HG02571 (cell line): ENCODE measurements at regions not wholly inside any gene's neighbourhood (a gene's known extent, or its start where the extent isn't known, plus 50 kb on each side); places are given as distances from the start of the nearest gene placed in this dataset.
"Not testable (repeated sequence)": the region's sequence is repeated elsewhere in the genome, so short reads cannot be mapped to it uniquely, and the experiment has no call there.

Source experiments
- ATAC-seq: cut with Tn5 transposase; IDR thresholded peaks from one replicate; pipeline ENCODE4 v1.9.1; 2021; ENCODE audit warnings: mild to moderate bottlenecking, moderate library complexity; ENCODE audit not compliant: unreplicated experiment

DNA sequence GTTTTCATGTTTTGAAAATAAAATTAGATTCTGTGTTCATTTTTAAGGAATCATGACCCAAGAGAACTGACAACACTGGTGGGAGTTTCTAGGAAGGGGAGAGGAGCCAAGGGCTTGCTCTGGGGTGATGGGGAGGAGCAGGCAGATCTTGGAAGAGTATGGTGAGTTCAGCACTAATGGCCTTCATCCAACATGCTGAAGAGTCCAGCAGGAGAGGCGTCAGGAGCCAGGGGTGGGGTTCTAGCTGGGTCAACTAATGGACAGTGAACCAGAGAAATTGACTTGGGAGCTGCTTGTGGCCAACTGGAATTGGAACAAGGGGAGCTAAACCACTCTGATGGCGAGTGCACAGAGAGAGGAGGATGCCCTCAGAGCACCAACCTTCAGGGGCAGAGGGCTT is 107.1 kb downstream of the MRPL14 start:
- ATAC-seq: no peak

DNA sequence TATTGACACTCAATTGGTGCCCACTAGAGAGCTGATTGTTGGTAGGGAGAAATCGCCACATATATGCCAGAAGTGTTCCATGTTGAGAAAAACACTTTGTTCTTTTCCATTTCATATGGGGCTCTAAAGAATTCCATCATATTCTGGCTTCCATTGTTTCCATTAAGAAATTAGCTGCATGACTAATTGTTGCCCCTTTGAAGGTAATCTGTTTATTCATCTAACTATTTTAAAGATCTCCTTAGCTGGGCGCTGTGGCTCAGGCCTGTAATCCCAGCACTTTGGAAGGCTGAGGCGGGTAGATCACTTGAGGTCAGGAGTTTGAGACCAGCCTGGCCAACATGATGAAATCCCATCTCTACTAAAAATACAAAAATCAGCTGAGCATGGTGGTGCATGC is 109.9 kb downstream of the MRPL14 start:
- ATAC-seq: not testable (repeated sequence)

DNA sequence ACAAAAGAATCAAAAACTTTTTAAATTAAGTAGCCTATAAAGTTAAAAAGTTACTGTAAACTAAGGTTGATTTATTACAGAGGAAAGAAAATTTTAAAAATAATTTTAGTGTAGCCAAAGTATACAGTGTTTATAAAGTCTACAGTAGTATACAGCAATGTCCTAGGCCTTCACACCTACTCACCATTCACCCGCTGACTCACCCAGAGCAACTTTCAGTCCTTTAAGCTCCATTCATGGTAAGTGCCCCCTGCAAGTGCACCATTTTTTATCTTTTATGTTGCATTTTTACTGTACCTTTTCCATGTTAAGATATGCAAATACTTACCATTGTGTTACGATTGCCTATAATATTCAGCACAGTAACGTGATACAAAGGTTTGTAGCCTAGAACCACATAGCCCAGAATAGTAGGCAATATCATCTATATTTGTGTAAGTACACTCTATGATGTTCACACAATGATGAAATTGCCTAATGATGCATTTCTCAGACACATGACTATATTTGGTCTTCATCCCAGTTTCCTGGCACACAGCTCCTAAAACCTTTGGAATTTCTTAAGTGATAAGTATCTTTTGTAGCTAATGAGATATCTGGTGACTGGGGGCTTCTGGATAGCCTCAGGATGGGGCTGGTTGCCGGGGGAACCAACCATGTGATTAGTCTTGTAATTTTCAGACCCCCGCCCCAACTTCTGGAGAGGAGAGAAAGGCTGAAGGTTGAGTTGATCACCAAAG is 111.0 kb downstream of the MRPL14 start:
- ATAC-seq: no peak

- ATAC-seq: no peak
Observed at GRCh38 chr6:44012078-44012493, 115.2 kb downstream of the MRPL14 start.

DNA sequence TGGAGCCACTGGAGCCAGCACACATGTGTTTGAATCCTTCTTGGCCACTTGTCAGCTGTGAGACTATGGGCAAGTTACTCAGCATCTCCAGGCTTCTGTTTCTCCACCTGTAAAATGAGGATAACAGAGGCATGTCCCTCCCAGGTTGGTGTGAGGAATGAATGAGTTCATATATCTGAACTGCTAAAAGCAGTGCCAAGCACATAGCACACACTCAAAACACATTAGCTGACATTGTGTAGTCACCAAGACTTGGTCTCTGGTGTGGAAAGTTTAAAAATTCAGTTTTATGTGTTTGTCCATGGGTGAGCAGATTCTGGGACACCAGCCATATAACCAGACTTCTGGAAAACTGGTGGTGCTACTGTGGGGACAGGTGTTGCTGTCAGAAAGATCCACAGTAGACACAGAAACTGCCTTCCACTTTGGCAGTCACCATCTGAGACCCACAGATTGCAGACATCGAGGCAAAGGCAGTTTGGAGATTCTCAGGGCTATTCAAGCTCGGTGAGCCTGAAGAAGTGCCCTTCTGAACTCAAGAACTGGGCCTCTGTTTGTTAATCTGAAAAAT is 115.8 kb downstream of the MRPL14 start:
- ATAC-seq: no peak

DNA sequence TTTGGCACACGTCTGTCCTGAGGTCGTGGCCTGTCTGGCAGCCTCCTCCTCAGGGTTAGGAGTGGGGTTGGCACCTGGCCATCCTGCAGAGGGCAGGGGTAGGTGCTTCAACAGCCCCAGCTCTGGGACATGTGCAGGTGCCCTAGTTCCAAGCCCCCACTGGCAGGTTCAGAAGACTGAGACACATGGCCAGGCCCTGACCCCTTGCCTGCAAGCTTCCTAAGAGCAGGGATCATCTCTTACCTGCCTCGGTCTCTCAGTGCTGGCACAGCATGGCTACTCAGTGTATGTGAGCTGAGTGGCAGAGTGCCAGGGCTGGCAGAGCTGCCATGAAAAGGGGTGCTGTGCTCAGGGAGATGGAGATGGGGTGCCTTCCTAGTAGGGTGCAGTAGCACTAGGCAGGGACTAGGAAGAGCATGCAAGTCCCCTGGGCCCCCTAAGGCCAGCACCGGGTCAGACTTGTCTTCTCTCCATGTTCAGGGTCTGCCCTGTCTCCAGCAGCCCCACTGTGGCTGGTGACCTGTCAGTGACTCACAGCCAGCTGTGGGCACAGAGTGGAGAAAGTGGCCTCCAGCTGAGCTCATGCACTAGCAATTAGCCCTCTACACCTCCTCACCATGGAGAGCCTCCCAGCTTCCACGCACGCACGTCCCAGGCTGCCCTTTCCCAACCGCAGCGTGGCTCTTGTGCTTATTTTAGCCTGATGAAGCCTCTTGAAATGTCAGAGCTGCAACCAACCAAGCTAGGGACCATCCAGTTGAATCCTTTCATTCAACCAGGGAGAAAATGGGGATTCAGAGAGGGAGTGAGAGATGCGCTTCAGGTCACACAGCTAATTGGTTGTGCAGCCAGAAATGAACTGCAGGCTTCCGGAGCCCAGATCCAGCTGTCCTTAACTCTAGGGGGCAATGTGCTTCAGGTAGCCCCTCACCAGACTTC is 116.6 kb downstream of the MRPL14 start:
- no peak for ATAC-seq

GRCh38 chr6:44009425-44010321 is 117.6 kb downstream of the MRPL14 start:
- ATAC-seq: no peak

- no peak for ATAC-seq
Observed at GRCh38 chr6:44008821-44009370, 118.4 kb downstream of the MRPL14 start.

DNA sequence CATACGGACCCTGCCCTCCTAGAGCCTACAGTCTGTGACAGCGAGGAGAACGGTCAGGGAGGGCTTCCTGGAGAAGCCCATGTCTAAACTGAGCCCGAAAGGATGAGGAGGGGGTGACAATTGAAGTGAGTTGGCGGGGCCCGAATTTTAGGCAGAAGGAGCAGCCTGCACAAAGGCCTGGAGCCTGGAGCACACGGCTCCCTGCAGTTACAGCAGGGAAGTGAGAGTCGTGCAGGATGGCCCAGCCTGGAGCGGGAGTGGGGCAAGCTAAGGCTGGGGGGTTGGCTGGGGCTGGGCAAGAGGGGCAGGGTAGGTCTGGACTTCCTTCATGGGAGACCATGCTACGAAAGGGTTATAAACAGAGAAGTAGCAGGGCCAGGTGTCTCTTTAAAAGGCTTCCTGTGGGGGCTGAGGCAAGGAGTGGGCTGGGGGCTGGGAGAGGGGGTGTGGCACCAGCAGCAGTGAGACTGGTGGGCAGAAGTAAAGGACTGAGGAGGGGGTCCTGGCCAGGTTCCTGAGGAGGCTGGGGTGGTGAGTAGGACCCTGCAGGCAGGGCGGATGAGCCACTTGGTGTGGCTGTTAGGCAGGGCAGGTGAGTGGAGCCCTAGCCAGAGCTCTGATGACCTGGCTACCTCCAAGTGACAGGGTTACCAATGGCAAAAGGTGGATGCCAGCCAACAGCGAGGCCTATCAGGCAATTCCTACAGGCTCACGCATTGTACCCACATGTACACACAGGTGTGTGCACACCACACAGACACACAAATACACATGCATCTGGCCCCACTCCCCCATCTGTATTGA is 119.2 kb downstream of the MRPL14 start:
- no peak for ATAC-seq

GRCh38 chr6:44006872-44007303 is 120.4 kb downstream of the MRPL14 start:
- no peak for ATAC-seq

DNA sequence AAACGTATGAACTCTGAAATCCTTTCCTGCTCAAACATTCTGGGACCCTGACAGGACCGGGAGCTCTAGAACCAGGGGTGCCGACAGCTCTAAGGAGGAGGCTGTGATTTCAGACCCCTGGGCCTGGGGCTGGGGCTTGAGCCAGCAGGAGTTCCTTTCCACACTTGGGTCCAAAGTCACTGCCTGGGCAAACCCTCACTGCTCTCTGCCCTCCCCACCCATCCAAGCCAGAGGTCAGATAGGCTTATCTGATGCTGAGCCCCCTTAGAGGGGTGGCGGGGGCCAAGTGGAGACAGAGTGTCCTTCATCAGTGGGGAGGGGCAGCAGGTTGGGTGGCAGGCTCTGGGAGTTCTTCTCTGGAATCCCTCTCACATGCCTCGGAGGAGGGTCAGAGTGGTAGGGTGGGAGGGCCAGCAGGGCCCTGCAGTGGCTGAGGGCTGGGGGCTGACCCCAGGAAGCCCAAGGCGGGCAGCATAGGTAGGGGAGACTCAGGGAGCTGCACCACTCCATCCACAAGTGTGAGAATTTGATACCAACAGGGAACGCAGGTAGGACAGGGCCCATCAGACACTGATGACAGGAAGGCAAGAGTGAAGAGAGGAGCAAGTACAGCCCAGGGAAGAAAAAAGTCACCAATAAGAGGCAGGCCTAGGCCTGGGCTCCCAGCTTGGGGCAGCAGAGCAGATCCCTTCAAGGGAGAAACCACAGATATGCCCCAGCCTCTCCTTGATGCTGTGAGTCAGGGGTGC is 121.0 kb downstream of the MRPL14 start:
- no peak for ATAC-seq

DNA sequence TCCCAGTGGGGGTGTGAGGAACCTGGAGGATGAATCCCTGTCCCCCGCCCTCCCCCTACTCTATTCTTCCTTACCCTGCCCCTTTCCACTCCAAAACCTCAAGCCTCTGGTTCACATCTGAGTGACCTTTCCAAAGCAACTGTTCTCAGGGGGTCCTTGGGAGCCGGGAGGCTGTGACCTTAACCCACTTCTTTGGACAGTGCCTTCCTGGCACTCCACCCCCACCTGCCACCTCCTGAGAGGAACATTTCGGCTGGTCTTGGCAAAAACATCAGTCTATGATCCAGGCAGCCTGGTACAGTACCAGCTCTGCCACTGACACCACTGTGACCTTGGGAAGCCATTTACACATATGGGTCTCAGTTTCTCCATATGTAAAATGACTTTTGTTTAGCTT is 121.7 kb downstream of the MRPL14 start:
- ATAC-seq: no peak

DNA sequence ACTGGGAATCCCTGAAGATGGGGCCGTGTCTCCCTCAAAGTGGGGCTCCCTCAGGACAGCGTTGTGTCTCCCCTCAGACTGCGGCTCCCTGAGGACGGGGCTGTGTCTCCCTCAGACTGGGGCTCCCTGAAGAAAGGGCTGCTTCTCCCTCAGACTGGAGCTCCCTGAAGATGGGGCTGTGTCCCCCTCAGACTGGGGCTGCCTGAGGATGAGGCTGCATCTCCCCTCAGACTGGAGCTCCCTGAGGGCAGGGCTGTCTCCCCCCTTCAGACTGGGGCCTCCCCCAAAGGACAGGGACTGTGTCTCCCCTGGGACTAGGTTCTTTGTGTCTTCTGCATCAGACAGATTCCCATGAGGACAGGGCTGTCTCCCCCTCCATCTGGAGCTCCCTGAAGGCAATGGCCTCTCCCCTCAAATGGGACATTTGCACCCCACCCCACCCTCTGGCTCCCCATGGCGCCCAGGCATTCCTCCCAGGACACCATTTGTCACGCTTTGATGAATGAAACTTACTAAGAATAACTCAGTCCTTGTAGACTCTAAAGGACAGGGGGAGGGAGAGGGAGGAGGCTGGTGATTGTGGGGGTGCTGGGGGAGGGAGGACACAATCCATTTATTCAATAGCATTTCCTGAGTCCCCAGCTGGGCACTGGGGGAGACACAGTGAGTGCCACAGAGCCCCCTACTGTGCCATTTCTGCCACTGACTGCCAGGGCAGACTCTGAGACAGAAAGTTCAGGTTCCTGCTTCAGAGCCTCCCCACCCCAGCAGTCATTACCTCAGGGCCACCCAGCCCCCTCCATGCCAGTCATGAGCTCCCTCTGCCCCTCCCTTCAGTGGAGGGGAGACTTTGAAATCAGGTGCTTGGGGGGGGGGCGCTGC is 122.4 kb downstream of the MRPL14 start:
- no peak for ATAC-seq

DNA sequence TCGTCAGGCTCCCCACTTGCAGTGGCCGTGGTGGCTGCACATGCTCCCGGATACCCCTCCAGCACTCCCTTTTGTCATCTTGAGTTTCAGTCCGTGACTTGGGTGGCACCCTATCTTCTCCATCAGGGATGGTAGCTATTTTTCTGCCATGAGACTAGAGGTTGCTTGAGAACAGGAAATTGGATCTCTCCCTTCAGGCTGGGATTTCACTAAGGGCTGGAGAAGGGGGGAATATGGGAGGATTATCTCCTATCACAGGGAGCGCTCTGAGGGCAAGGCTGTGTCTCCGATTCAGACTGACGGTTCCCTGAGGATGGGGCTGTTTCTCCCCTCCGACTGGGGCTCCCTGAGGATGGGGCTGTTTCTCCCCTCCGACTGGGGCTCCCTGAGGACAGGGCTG is 123.1 kb downstream of the MRPL14 start:
- no peak for ATAC-seq

DNA sequence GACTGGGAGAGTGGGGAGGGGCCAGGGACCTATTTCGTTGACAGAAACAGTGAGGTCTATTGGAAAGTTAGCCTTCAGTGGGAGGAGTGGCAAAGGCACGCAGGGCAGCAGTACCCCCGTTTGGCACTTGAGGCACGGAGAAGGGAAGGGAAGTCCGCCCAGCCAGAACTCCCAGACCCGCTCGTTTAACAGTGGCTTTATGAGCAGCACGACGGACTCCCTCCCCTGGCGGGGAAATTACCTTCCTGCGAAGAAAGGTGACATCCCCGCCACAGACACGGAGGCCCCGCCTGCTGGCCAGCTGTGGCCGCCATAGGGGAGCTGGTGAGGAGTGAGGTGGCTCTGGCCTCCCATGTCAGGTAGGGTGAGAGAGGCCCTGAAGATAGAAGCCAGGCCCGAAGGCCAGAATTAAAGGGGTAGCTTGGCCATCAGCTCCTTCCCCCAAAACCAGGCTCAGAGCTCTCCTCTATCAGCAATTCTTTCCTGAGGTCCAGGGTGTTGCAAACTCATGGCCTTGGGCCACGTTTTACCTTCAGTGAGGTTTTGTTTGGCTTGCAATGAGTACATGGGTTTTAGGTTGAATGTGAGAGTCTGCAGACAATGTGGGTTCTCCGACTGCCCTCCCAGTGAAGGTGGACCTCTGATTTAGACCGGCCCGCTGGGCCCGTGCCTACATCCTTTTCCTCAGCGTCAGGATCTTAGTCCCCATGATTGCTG is 123.7 kb downstream of the MRPL14 start:
- no peak for ATAC-seq

DNA sequence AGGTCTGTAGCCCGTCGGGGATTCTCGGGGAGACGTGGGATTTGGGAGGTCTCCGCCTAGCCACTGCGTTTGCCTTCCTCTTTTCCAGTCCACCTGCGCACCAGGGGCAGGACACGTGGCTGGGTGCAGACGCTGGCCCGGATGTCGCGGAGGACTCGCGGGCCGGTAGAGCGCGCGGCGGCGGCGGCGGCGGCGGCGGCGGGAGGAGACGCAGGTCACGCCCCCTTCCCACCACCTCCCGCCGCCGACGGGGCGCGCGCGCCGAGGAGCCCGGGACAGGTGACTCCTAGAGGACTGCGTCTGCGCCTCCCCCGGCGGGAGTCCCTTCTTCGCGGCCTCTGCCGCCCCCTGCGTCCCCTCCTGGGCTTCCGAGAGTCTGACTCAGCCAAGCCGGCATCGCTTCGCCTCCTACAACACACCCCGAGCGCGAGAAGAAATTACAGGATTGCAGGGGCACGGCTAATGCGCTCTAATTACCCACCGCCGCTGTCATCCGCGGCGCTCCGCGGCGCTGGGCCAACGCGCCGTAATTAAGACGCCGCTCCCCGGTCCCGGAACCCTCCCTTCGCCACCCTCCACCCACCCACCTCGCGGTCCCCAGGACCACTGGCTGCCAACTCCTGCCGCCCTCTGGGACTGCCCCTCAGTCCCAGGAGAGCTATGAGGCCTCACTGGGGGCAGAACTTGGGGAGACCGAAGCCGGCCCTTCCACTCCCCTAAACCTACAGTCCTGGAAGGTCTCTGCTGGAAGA is 124.5 kb downstream of the MRPL14 start:
- ATAC-seq: peak; percentile 43
